GM12892 (cell line): ENCODE measurements at regions not wholly inside any gene's neighbourhood (a gene's known extent, or its start where the extent isn't known, plus 50 kb on each side); places are given as distances from the start of the nearest gene placed in this dataset.

Experiments
- POLR2A ChIP-seq: IDR thresholded peaks from 2 replicates; pipeline ENCODE4 v1.6.1; 2011; ENCODE audit warnings: low read depth, low read length, control low read depth
- POLR2AphosphoS5 ChIP-seq: IDR thresholded peaks from 2 replicates; pipeline ENCODE4 v1.6.1; 2011; ENCODE audit warnings: low read depth, low read length, control low read depth

GRCh38 chr9:95808011-95808410, 67.5 kb upstream of the ERCC6L2 start:
- no peak for TF ChIP-seq POLR2AphosphoS5
- TF ChIP-seq POLR2A: no peak
